OCI-M1 (cell line): ENCODE measurements at regions not wholly inside any gene's neighbourhood (a gene's known extent, or its start where the extent isn't known, plus 50 kb on each side); places are given as distances from the start of the nearest gene placed in this dataset.
A peak's percentile ranks its signal among the peaks of the same experiment; 100 is the strongest.
"Not testable (repeated sequence)": the region's sequence is repeated elsewhere in the genome, so short reads cannot be mapped to it uniquely, and the experiment has no call there.

Experiments
- DNase-seq: peaks from one replicate; lab custom pipeline; 2025; lab: John Stamatoyannopoulos, UW

GRCh38 chr3:81859524-81859923, 98.1 kb upstream of the GBE1 start:
- no peak for DNase-seq

GRCh38 chr3:81853431-81853830, 92.0 kb upstream of the GBE1 start:
- no peak for DNase-seq

- peak; percentile 1 for DNase-seq
These were observed 89.7 kb upstream of the GBE1 start for GRCh38 chr3:81851176-81851575.

GRCh38 chr3:81846988-81847387, 85.5 kb upstream of the GBE1 start:
- DNase-seq, result no peak

GRCh38 chr3:81841540-81841939, 80.1 kb upstream of the GBE1 start:
- no peak for DNase-seq

- peak; percentile 3 for DNase-seq
These were observed 78.2 kb upstream of the GBE1 start for GRCh38 chr3:81839504-81840094.

- peak; percentile 4 for DNase-seq
These were observed 77.0 kb upstream of the GBE1 start for GRCh38 chr3:81838457-81838856.

- DNase-seq, result no peak
These were observed 75.7 kb upstream of the GBE1 start for GRCh38 chr3:81837071-81837593.

- DNase-seq, result no peak
These were observed 68.5 kb upstream of the GBE1 start for GRCh38 chr3:81829937-81830336.

GRCh38 chr3:81829272-81829671, 67.8 kb upstream of the GBE1 start:
- not testable (repeated sequence) for DNase-seq

GRCh38 chr3:81823882-81824395, 62.5 kb upstream of the GBE1 start:
- DNase-seq, result peak; percentile 61

- no peak for DNase-seq
These were observed 61.6 kb upstream of the GBE1 start for GRCh38 chr3:81823086-81823485.

GRCh38 chr3:81816473-81817250, 55.2 kb upstream of the GBE1 start:
- DNase-seq, result no peak

- DNase-seq, result not testable (repeated sequence)
These were observed 50.7 kb upstream of the GBE1 start for GRCh38 chr3:81812098-81812497.
